GM13977 (cell line): ENCODE measurements at regions not wholly inside any gene's neighbourhood (a gene's known extent, or its start where the extent isn't known, plus 50 kb on each side); places are given as distances from the start of the nearest gene placed in this dataset.

Experiments
- DNase-seq: peaks from one replicate; pipeline ENCODE4 v3.0.0; 2012; ENCODE audit warnings: low spot score
- CTCF ChIP-seq: IDR thresholded peaks from 2 replicates; pipeline ENCODE4 v1.5.1; 2012; ENCODE audit warnings: mild to moderate bottlenecking, control low read depth; ENCODE audit not compliant: insufficient read depth; ENCODE audit errors: extremely low read depth, missing control alignments
- in situ Hi-C: fragments of 300-500 bp; cut with MboI; formaldehyde crosslinking; loops from one replicate; pipeline ENCODE4 v1.12.0; 2022; ENCODE audit warnings: low sequenced_read_pairs, low pct_unique_long_range_greater_than_20kb, mixed read lengths, inconsistent platforms; ENCODE audit not compliant: unreplicated experiment

GRCh38 chr12:131616043-131616700, 94.7 kb upstream of the SFSWAP start:
- no peak for TF ChIP-seq CTCF
- no peak for DNase-seq
- in situ Hi-C loops: no loop called here

- no peak for DNase-seq
- no peak for TF ChIP-seq CTCF
- in situ Hi-C loops: no loop called here
These were observed 94.2 kb upstream of the SFSWAP start for GRCh38 chr12:131616738-131617137.

GRCh38 chr12:131617179-131617578, 93.7 kb upstream of the SFSWAP start:
- TF ChIP-seq CTCF: no peak
- in situ Hi-C loops: no loop called here
- DNase-seq: no peak

- in situ Hi-C loops: no loop called here
- TF ChIP-seq CTCF: no peak
- DNase-seq: no peak
These were observed 93.1 kb upstream of the SFSWAP start for GRCh38 chr12:131617596-131618302.

GRCh38 chr12:131618303-131618658, 92.6 kb upstream of the SFSWAP start:
- in situ Hi-C loops: no loop called here
- no peak for DNase-seq
- no peak for TF ChIP-seq CTCF

- in situ Hi-C loops: no loop called here
- no peak for DNase-seq
- no peak for TF ChIP-seq CTCF
These were observed 92.2 kb upstream of the SFSWAP start for GRCh38 chr12:131618701-131619100.
